ENCODE measurements at regions not wholly inside any gene's neighbourhood (a gene's known extent, or its start where the extent isn't known, plus 50 kb on each side); places are given as distances from the start of the nearest gene placed in this dataset.

GRCh38 chr10:10471758-10472157 is 545.9 kb upstream of the CELF2 start:
- DNase-seq (ENCODE audit: low read depth, low spot score) = no peak
- no peak overlapping the region for H3K4me3 ChIP-seq (ENCODE audit: low read length)

GRCh38 chr10:10475812-10476211 is 541.9 kb upstream of the CELF2 start:
- DNase-seq (ENCODE audit: low read depth, low spot score) = no peak
- no peak overlapping the region for H3K4me3 ChIP-seq (ENCODE audit: low read length)

- no peak for DNase-seq (ENCODE audit: low read depth, low spot score)
- no peak overlapping the region for H3K4me3 ChIP-seq (ENCODE audit: low read length)
These were observed 539.8 kb upstream of the CELF2 start for GRCh38 chr10:10477844-10478243.

DNA sequence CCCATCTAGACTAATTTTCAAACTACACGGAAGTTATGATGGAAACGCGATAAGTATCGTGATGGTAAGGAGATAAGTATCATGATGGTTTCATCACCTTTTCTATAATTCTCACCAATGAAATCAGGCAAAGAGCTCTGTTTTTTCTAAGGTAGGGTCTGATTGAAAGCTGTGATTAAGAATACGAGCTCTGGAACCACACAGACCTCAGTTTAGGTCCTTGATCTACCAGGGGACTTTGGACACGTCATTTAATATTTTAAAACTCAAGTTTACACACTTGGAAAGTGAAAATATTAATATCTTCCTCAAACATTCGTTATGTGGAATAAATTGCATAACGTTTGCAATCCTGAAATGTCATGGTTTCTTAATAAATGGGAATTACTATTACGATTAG is 538.2 kb upstream of the CELF2 start:
- DNase-seq (ENCODE audit: low read depth, low spot score) = no peak
- no peak overlapping the region for H3K4me3 ChIP-seq (ENCODE audit: low read length)

DNA sequence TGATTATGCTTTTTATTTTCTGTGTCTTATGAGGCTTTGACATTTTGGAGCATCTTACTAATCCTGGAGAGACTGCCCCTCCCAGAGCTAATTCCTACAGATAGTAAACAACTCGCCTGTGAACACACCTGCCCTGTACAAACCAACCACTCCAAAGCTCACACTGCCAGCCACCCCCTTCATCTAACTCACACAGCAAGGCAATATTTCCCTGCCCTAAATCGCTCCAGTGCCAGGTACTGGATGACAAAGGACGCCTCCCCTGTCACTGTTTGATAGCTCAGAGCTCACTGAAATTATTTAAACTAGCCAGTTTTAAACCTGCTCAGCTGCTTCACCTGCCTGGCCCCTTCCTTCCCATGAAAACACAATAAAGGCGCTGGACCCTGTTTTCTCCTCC is 535.1 kb upstream of the CELF2 start:
- no peak for DNase-seq (ENCODE audit: low read depth, low spot score)

GRCh38 chr10:10489076-10489475 is 528.6 kb upstream of the CELF2 start:
- no peak overlapping the region for H3K4me3 ChIP-seq (ENCODE audit: low read length)
- no peak for DNase-seq (ENCODE audit: low read depth, low spot score)

More for the DNA sequence above, 535.1 kb upstream of the CELF2 start:
- H3K4me3 ChIP-seq (ENCODE audit: low read length) = no peak overlapping the region

DNA sequence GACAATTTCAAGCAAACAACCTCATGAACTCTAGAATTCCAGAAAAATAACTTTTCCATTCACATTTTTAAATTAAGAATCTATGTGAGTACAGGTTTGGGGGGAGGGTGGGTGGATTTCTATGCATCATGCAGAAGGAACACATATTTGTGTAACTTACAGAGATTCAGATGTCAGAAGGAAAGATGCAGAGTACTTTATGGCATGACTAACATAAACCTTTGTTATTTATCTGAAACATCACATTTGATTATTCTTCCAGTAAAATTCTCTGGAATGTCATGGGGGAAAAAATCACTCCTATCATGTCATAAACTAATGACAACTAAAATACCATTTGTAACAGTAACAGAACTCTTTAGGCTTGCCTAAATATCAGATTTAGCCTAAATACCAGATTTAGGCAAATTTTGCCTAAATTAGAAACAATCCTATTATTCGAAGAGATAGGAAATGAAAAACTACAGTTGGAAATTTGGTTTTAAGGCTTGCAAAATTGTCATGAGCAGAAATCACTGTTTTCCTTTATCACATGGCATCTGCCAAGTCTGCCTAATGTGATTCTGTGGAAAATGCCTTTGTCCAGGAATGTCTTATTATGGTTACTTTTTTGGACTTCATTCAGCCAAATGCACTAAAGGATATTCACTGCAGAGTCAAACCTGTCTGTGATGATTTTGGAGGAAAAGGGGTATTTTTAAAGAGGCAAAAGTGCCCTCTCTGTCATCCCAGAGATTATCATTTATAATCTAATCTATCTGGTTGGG is 527.7 kb upstream of the CELF2 start:
- DNase-seq (ENCODE audit: low read depth, low spot score) = no peak

DNA sequence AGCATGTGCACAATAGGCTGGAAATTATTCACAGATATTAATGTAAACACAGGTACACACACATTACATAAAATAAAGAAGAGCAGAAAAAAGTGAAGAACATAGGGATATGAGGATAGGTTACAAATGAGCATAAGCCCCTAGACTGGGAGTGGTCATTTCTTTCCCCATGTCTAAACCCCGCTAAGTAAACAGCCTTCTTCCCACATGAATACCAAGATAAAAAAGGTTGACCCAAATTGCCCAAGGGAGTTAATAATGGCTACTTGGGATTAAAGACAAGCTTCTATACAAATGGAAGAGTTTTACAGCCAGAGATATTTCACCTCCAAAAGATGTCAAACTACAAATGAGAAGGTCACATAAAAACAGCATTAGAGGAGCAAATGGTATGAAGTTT is 527.1 kb upstream of the CELF2 start:
- no peak overlapping the region for H3K4me3 ChIP-seq (ENCODE audit: low read length)
- no peak for DNase-seq (ENCODE audit: low read depth, low spot score)

More for the DNA sequence above, 527.7 kb upstream of the CELF2 start:
- no peak overlapping the region for H3K4me3 ChIP-seq (ENCODE audit: low read length)

- no peak overlapping the region for H3K4me3 ChIP-seq (ENCODE audit: low read length)
- no peak for DNase-seq (ENCODE audit: low read depth, low spot score)
These were observed 525.3 kb upstream of the CELF2 start for GRCh38 chr10:10492420-10492819.

GRCh38 chr10:10493833-10494232 is 523.8 kb upstream of the CELF2 start:
- no peak overlapping the region for H3K4me3 ChIP-seq (ENCODE audit: low read length)
- no peak for DNase-seq (ENCODE audit: low read depth, low spot score)

GRCh38 chr10:10497245-10497644 is 520.4 kb upstream of the CELF2 start:
- H3K4me3 ChIP-seq (ENCODE audit: low read length) = no peak overlapping the region
- no peak for DNase-seq (ENCODE audit: low read depth, low spot score)

DNA sequence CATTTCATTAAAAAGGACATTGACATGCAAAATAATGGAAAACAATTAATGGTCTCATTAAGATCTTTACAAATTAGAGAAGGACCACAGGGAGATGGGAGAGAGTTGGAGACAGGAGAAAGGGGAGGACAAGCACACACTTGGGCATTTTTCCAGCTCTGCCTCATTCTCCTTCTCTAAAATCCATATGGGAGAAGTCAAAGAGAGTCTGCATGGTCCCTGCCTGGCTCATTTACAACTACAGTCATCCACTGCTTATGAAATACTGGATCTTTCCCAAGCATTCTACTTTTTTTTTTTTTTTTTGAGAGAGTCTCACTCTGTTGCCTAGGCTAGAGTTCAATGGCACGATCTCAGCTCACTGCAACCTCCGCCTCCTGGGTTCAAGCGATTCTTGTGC is 518.9 kb upstream of the CELF2 start:
- H3K4me3 ChIP-seq (ENCODE audit: low read length) = no peak overlapping the region
- no peak for DNase-seq (ENCODE audit: low read depth, low spot score)

DNA sequence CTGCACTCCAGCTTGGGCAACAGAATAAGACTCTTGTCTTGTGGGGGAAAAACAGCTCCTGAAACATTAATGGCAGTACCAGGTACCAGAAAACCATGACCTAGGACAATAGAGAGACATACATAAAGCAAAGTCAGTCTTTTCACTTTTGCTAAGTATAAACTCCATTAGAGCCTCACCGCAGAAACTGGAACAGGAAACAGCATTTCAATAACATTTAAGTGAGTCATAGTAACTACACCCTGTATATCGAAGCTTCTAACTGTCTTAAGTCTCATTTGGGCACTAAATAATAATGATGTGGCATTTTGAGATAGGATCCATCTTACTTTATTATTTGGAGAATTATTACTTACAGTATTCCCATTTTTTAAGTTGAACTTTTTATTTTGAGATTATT is 517.8 kb upstream of the CELF2 start:
- no peak overlapping the region for H3K4me3 ChIP-seq (ENCODE audit: low read length)
- DNase-seq (ENCODE audit: low read depth, low spot score) = no peak

- no peak overlapping the region for H3K4me3 ChIP-seq (ENCODE audit: low read length)
- no peak for DNase-seq (ENCODE audit: low read depth, low spot score)
These were observed 516.7 kb upstream of the CELF2 start for GRCh38 chr10:10500937-10501336.

DNA sequence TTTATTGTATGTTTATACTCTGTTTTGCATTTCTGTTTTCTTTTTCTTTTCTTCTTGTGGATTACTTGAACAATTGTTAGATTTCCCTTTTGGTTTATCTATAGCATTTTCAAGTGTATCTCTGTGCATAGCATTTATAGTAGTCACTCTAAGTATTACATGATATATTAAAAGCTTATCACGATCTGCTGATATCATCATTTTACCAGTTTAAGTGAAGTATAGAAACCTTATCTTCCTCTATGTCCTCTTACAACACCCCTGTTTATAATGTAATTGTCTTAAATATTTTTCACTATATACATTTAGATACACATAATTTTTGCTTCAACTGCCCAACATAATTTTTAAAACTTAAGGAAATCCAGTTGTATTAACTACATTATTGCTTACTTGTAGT is 513.9 kb upstream of the CELF2 start:
- DNase-seq (ENCODE audit: low read depth, low spot score) = no peak
- H3K4me3 ChIP-seq (ENCODE audit: low read length) = no peak overlapping the region

DNA sequence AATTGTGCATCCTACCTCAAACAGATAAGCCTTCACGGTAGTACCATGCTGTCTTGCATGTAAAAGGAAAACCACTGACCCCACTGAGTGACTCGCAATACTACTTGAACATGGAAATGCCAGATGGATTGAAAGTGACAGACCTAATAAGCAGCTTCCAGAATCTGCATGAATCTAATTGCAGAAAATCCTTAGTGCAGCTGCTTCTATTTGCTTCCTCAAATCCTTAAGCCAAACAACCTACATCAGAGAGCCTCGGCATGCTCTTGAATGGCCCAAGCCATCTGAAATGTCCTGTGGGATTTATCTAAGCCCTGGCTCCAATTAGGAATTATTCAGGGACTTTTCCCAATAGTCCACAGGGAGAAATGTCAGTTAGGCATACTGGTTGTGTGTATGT is 509.5 kb upstream of the CELF2 start:
- no peak overlapping the region for H3K4me3 ChIP-seq (ENCODE audit: low read length)
- no peak for DNase-seq (ENCODE audit: low read depth, low spot score)

- H3K4me3 ChIP-seq (ENCODE audit: low read length) = no peak overlapping the region
- DNase-seq (ENCODE audit: low read depth, low spot score) = no peak
These were observed 507.5 kb upstream of the CELF2 start for GRCh38 chr10:10510179-10510578.

DNA sequence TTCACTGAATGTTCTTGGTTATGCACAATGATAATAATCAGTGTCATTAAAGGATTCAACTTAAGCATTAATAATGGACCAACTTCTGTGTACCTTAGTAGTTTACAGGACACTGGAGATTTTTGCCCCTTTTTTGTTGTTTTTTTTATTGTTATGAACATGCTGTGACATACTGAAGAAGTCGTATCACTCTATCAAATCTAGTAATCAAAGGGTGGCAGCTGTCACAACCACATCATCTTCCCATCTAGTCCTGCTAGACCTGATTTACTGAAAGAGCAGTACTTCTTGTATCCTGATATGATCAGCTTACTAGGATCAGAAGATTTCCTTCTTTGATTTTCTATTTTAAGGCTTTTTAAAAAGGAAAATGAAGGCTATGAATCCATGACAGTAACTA is 504.6 kb upstream of the CELF2 start:
- no peak overlapping the region for H3K4me3 ChIP-seq (ENCODE audit: low read length)
- no peak for DNase-seq (ENCODE audit: low read depth, low spot score)

- H3K4me3 ChIP-seq (ENCODE audit: low read length) = no peak overlapping the region
- DNase-seq (ENCODE audit: low read depth, low spot score) = no peak
These were observed 503.8 kb upstream of the CELF2 start for GRCh38 chr10:10513898-10514297.

- no peak for DNase-seq (ENCODE audit: low read depth, low spot score)
- no peak overlapping the region for H3K4me3 ChIP-seq (ENCODE audit: low read length)
These were observed 502.9 kb upstream of the CELF2 start for GRCh38 chr10:10514797-10515196.

- DNase-seq (ENCODE audit: low read depth, low spot score) = no peak
- H3K4me3 ChIP-seq (ENCODE audit: low read length) = no peak overlapping the region
These were observed 502.0 kb upstream of the CELF2 start for GRCh38 chr10:10515479-10516204.
